ENCODE measurements at regions not wholly inside any gene's neighbourhood (a gene's known extent, or its start where the extent isn't known, plus 50 kb on each side); places are given as distances from the start of the nearest gene placed in this dataset.

DNA sequence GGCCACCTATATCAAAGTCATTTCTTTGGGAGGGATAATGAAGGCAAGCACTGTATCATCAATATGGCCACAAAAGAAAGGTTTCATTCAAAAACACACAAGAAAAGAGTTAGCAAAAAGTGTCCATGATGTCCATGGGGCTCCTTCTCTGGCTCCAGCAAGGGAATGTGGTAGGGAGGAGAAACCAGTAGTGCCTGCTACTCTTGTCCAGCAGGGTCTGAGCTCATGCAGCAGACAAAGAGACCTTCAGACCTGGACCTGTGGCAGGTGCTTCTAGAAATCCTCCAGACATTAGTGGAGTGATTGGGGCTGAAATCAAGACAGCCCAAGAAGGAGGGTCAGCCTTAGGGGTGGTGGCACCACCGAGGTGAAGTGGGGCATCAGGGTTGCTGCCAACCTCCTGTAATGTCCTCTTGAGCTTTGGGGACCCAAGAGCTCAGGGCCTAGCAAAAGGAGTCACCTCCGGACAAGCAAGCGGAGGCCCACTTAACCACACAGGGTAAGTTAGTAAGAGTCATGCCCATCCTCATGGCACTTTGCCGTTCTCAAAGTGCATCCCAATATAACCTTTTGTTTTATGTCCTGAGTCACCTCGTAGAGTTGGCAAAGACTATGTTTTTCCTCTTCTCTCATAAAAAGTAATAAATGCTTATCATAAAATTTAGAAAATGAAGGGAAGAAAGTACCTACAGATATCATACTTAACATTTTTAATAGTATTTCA lies 112.6 kb upstream of the YPEL5 start:
- TF ChIP-seq GATA2 (IDR thresholded peaks at IDR 0.05; ENCODE audit: low read depth, low read length) = no peak

DNA sequence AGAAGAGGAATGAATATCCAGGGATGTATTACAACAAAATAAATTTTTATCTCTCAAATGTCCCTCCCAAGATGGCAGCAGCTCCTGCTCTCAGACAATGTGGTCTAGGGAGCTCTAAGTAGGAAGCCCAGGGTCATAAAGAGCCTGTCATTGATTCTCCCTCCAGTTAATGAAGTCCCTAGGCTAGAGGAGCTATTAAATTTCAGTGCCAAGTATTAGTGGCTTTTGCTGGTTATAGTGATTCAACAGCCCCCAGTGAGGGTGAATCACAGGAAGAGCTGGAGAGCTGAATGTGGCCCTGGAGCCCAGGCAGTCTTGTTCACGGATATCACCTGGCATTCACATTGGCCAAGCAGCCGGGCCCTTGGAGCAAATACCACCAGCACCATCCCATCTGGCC lies 109.8 kb upstream of the YPEL5 start:
- no peak for TF ChIP-seq GATA3 (IDR thresholded peaks at IDR 0.05; ENCODE audit: low read depth, low read length)

DNA sequence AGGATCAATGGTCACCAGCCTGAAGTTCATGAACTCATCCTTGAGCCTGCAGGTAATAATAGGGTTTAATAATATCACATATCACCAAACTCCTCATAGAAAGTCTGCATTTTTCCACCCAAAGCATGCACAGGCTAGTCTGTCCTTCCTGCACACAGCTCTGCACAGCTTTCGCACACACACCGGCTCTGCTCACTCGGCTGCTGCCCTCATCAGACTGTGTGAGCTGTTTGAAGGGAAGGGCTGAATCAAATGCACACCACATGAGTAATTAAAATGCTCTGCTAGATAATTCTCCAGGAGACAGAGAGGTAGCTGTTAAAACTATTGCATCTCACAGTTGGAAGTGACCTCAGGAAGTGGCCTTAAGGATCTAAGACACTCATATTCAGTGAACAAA lies 108.4 kb upstream of the YPEL5 start:
- no peak for TF ChIP-seq GATA3 (IDR thresholded peaks at IDR 0.05; ENCODE audit: low read depth, low read length)
- TF ChIP-seq GATA2 (IDR thresholded peaks at IDR 0.05; ENCODE audit: low read depth, low read length) = no peak

DNA sequence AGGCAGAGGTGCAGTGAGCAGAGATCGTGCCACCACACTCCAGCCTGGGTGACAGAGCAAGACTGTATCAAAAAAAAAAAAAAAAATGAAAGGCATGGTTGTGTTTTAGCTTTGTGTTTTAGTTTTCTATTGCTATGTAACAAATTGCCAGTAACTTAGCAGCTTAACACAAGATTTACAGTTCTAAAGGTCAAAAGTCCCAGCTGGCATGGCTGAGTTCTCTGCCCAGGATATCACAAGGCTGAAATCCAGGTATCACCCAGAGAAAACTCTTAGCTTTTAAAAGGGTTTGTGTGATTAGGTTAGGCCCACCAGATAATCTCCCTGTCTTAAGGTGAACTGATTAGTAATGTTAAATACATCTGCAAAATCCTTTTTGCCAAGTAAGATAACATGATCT lies 107.7 kb upstream of the YPEL5 start:
- no peak for TF ChIP-seq GATA2 (IDR thresholded peaks at IDR 0.05; ENCODE audit: low read depth, low read length)

DNA sequence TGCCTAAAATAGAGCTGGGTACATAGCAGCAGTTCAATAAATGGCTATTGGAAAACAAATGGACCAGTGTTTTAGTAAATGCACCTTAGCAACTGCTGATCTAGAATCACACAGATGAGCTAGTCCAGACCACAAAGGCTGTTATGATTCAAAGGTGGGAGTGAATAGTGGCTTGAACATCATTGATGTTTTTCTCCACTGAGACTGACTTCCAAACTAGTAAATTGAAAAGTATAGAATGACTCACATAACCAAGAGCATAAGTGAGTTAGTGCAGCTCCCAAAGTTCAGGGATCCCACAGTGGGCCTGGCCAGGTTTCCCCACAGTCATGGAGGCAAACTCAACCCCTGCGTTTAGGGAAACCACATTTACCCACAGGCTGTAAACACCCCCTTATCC lies 106.7 kb upstream of the YPEL5 start:
- TF ChIP-seq GATA3 (IDR thresholded peaks at IDR 0.05; ENCODE audit: low read depth, low read length) = no peak
- no peak for TF ChIP-seq GATA2 (IDR thresholded peaks at IDR 0.05; ENCODE audit: low read depth, low read length)

DNA sequence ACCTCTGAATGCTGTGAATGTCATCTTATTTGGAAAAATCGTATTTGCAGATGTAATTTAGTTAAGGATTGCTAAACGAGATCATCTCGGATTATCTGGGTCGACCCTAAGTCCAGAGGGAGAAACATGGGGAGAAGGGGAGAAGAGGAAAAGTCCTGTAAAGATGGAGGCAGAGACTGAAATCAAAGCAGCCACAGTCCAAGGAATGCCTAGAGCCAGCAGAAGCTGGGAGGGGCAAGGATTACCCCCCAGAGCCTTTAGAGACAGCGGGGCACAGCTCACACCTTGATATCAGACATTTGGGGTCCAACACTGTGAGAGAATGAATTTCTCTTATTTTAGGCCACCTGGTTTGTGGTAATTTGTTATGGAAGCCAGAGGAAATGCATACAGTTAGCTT lies 104.9 kb upstream of the YPEL5 start:
- TF ChIP-seq GATA2 (IDR thresholded peaks at IDR 0.05; ENCODE audit: low read depth, low read length) (no peak), GATA3 (IDR thresholded peaks at IDR 0.05; ENCODE audit: low read depth, low read length) (no peak)

DNA sequence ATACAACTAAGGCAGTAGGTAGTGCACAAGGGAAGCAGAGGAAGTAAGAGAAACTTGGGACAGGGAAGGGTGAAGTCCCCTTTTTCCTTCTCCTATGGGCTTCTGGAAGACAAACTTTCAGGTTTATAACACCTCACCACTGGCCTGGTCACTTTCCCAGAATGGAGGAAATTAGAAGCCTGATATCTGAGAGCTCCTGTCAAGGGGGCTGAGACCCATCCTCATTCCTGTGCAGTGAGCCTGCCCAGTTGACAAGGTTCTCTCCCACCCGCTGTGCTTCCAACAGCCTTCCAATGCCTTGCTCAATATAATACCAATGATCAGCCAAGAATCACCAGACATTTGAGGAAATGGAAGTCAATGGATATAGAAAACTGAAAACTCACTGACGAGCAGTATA lies 100.4 kb upstream of the YPEL5 start:
- TF ChIP-seq GATA3 (IDR thresholded peaks at IDR 0.05; ENCODE audit: low read depth, low read length) (no peak), GATA2 (IDR thresholded peaks at IDR 0.05; ENCODE audit: low read depth, low read length) (no peak)

DNA sequence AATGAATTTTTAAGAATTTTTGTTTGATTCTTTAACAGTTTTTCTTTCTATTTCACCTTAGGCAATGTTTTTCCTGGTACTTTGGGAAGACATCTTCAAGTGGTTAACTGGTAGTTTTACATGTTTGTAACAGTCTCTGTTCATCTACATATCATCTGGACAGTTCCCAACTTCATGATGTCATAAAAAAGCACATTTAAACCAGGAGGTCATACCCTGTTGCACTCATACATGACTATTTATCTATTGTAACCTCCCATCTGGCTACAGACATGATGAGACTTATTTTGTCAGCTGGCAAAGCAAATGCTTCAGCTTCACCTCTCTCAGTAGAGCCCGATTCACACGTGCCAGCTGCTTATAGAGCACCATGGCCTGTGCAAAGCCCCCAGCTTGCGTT lies 99.8 kb upstream of the YPEL5 start:
- TF ChIP-seq GATA3 (IDR thresholded peaks at IDR 0.05; ENCODE audit: low read depth, low read length) = no peak
- TF ChIP-seq GATA2 (IDR thresholded peaks at IDR 0.05; ENCODE audit: low read depth, low read length) = no peak

DNA sequence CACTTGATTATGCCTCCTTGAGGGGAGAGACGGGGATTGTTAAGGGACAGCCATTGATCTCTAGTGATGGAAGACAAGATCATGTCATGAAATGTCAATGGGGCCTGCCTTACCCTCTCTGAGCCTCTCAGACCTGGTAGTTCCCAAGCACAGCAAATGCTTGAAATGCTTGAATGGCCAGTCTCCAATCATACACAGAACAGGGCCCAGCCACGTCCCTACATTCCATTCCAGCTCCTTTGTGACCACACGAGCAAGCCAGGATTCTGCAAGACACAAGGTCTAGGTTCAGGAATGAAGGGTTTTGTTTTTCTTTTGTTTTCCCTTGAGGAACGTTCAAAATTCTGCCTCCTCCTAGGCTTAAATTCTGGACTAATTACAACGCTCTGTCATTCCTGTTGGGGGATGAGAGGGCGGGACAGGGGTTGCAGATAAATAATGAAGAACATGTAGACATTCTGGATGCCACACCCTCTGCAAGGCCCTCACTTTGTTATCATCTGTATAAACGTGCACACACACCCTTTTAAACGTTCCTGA lies 98.1 kb upstream of the YPEL5 start:
- no peak for TF ChIP-seq GATA2 (IDR thresholded peaks at IDR 0.05; ENCODE audit: low read depth, low read length)
- TF ChIP-seq GATA3 (IDR thresholded peaks at IDR 0.05; ENCODE audit: low read depth, low read length) = no peak

DNA sequence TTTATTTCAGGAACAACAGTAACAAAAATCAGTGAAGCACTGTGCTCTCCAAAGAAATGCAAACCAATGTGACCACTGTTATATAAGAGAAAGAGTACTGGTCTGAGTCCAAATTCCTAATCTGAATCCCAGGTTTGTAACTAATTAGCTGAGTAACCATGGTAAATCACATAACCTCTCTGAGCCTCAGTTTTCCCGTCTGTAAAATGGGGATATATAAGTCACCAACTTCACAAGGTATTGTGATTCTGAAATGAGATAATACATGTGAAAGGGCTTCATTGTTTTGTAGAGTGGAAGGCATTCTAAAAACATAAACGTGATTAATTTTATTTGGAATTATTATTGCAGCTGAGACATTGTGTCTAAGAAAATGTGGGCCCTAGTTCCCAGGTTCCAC lies 91.3 kb upstream of the YPEL5 start:
- TF ChIP-seq GATA3 (IDR thresholded peaks at IDR 0.05; ENCODE audit: low read depth, low read length) = no peak
- no peak for TF ChIP-seq GATA2 (IDR thresholded peaks at IDR 0.05; ENCODE audit: low read depth, low read length)

DNA sequence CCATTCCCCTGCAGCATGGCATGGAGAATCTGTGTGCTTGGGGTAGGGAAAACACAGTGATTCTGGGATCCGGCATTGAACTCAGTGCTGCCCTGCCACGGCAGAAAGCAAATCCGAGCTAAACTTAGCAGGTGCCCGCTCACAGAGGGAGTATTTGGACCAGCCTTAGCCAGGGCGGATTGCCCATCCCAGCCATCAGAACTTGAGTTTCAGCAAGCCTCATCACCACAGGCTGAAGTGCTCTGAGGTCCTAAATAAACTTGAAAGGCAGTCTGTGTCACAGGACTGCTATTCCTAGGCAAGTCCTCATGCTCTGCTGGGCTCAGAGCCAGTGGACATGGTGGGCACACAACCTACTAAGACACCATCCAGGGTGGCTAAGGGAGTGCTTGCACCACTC lies 86.2 kb upstream of the YPEL5 start:
- TF ChIP-seq GATA2 (IDR thresholded peaks at IDR 0.05; ENCODE audit: low read depth, low read length) (no peak), GATA3 (IDR thresholded peaks at IDR 0.05; ENCODE audit: low read depth, low read length) (no peak)

DNA sequence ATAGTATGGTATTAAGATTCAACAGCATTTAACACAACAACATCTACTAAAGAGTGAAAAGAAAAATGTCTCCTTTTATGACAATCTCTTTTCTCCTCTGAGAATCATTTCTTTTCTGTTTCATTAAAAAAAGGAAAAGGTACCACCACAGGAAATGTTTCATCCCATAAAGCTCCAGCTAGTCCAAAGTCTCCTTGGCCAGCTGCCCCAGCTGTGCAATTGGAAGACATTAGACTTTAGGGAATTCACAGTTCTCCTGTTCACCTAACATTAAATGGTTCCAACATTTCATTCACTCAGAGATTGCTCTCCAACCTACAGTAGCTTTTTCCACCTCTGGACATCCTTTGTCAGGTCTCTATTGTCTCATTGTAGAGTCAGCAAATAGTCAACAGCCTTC lies 78.7 kb upstream of the YPEL5 start:
- TF ChIP-seq GATA2 (IDR thresholded peaks at IDR 0.05; ENCODE audit: low read depth, low read length) = no peak
- TF ChIP-seq GATA3 (IDR thresholded peaks at IDR 0.05; ENCODE audit: low read depth, low read length) = no peak

DNA sequence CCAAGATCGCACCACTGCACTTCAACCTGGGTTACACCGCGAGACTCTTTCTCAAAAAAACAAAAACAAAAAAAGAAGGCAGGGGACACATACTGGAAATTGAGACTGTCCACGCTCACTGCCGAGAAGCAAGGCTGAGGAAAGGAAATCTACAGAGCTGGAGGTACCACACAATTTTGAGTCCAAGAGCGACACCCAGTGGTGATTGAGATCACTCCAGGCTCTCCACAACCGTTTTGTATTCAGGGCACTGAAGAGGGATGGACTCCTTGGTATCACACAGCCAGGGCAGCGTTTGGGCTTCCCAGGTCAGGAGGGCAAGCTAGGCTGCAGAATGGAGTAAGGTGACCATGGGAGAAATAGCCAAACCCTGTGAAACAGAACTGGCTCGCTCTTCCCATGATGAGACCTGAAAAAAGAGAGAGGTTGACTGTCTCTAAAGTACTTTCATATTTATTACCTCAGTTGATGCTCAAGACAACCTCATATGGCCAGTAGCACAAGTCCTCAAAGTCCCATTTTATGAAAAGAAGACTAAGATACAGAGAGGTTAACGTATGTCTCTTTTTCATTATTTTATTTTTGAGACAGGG lies 74.5 kb upstream of the YPEL5 start:
- no peak for TF ChIP-seq GATA2 (IDR thresholded peaks at IDR 0.05; ENCODE audit: low read depth, low read length)
- no peak for TF ChIP-seq GATA3 (IDR thresholded peaks at IDR 0.05; ENCODE audit: low read depth, low read length)

DNA sequence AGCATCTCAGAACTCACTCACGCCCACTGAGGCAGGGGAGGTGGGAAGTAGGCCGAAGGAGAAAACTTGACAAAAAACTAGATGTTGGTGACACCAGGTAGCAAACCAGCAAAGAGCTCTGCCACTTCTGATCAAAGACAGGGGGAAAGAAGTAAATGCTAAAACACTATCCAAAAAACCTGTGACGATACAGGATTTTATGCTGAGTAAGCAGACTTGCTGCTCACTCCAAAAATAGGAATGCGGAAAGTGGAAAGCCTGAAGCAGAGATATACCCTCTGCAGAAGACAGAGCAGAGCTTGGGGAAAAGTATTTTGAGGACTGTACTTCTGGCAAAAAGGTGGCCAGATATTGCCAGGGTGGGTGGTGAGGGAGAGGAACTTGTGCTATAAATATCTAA lies 73.3 kb upstream of the YPEL5 start:
- TF ChIP-seq GATA3 (IDR thresholded peaks at IDR 0.05; ENCODE audit: low read depth, low read length) = no peak
- no peak for TF ChIP-seq GATA2 (IDR thresholded peaks at IDR 0.05; ENCODE audit: low read depth, low read length)

DNA sequence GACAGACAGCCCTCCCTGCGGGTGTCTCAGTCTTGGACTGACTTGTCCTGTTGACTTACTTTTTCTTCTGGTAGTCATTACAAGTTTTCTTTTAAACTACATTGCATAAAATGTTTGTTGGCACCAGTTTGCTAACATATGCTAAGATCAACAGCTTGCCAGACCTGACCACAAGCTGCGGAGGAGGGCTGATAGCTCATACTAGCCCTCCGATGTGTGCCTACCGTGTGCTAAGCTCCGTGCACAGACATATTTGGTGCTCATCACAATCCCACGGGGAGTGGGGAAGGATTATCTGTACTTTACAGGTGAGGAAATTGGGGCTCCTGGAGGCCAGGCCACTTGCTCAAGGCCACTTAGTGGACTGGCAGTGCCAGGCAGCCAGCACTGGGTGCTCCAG lies 72.8 kb upstream of the YPEL5 start:
- no peak for TF ChIP-seq GATA3 (IDR thresholded peaks at IDR 0.05; ENCODE audit: low read depth, low read length)
- TF ChIP-seq GATA2 (IDR thresholded peaks at IDR 0.05; ENCODE audit: low read depth, low read length) = no peak

DNA sequence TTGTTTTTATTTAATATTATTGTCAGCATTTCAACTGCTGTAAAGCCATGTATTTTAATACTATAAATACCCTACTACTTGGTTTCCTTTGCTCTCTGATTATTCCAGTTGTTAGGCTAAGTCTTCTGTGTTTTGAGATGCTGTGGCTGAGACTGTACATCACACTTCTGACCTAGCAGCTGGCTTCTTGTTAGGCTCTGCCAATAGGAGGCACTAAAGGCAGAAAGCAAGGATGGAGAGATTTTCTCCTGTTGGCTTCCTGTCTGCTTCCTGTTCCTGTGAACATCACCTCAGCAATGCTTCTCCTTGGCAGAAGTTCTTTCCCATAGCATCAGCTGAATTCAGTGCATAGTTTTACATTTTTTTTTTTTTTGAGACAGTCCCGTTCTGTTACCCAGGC lies 68.3 kb upstream of the YPEL5 start:
- TF ChIP-seq GATA3 (IDR thresholded peaks at IDR 0.05; ENCODE audit: low read depth, low read length) (no peak), GATA2 (IDR thresholded peaks at IDR 0.05; ENCODE audit: low read depth, low read length) (no peak)

All from SH-SY5Y (cell line).